Nucleus accumbens (tissue), 56 donors: ENCODE measurements at regions not wholly inside any gene's neighbourhood (a gene's known extent, or its start where the extent isn't known, plus 50 kb on each side); places are given as distances from the start of the nearest gene placed in this dataset.
"Not testable (repeated sequence)": the region's sequence is repeated elsewhere in the genome, so short reads cannot be mapped to it uniquely, and the experiment has no call there.

Experiments used
- DNase-seq, 56 donors: peaks; one replicate each; lab custom pipeline; 2025; lab: John Stamatoyannopoulos, UW

GRCh38 chr13:50403311-50403710, 388.1 kb downstream of the KCNRG start:
- no peak for DNase-seq

DNA sequence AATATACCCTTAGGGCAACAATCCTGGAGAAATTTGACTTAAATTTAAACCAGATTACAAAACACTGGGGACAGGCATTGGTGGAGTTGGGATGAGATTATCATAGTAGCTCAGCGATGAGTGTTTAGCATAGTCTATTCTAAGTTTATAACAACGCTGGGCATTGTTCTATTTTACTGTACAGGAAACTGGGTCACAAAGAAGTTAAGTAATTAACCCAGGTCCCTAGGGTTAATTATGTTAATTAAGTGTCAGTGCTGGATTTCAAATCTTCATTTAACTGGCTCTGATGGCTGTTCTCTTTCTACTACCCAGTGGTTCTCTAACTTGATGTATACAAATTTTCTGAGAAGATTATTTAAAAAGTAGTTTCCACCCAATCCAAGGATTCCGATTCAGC, 388.9 kb downstream of the KCNRG start:
- no peak for DNase-seq

GRCh38 chr13:50404769-50405168, 389.5 kb downstream of the KCNRG start:
- no peak for DNase-seq

DNA sequence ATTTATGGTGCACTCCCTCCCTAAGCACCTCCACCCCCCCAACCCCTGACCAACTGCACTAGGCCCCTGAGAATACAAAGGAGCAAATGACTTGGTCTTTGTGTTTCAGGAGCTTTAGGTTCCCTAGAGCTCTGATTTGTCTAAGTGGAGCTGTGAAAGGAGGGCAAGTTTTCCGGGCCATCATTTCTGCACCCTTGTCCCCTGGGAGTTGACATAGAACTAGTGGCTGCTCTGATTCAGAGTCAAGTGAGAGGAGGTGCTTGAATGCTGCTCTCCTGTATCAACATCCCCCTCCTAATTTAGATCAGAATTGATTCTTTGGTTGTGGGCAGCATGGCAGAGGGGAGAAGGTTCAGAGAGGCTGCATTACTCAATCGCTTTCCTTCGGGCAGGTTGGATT, 391.6 kb downstream of the KCNRG start:
- DNase-seq = no peak

DNA sequence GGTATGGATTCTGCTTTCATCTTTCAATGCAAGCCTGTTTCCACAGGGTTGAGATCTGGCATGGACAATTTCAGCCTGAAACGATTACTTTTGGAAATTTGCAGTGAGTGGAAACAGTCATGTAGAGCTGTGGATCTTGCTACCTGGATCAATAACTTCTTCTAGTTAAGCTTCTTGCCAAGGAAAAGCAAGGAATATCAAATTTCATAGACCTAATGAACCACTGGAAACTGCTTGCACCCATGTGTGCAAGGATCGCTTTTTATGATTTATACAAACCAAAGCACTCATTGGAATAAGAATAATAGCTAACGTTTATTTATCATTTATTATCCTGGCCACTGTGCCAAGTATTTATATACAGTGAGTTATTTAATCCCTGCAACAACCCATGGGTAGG, 392.8 kb downstream of the KCNRG start:
- no peak for DNase-seq

DNA sequence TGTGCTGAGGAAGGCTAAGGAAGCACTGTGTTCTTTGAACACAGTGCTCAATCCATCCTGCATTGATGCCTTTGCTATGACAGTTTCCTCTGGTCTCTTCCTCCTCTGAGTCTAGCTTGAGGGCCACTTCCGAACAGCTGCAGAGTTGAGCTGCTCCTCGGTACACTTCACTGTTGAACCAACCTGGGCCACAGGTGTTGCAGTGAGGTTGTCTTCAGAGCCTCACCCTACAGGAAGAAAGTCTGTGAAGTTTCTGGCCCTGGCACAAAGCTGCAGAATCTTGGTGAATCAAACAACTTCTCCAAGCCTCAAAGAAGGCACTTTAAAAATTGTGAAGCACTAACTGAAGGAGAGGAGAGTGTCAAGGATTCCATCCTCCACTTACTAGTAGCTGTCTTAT, 394.0 kb downstream of the KCNRG start:
- no peak for DNase-seq

DNA sequence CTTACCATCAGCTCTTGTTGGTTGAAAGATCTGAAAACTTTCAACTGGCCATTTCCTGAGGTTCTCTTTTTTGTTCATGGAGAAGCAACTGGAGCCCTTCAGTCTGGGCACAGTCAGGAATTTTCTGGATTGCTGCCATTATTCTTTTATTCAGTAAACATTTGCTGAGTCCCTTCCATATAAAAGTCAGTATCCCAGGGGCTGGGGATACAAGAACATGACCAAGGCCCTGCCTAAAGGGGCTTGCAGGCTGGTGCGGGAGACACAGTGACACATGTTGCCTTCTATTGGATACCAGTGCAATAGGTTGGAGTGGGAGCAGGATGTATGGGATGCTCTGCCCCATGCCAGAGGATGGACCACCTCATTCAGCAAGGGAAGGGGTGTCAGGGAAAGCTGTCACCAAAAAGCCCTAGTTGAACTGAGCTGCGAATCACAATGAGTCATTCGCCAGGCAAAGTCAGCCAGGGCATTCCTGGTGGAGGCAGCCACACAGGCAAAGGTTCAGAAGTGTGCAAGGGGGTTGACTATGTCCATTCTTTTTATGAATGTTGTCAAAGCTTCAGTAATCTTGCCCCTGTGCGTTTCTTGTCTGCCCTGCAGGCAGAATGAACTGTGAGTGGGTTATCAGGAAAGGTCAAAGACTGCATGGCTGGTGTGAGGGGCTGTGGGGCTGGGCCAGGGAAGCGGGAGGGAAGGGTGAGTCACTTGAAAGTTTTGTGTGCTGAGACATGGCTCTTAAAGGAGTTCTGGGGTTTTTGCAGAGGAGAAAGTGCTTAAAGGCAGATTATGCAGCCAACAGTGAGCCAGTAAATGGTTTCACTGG, 395.9 kb downstream of the KCNRG start:
- DNase-seq = peak in 1 of 56 donors; percentile 10

DNA sequence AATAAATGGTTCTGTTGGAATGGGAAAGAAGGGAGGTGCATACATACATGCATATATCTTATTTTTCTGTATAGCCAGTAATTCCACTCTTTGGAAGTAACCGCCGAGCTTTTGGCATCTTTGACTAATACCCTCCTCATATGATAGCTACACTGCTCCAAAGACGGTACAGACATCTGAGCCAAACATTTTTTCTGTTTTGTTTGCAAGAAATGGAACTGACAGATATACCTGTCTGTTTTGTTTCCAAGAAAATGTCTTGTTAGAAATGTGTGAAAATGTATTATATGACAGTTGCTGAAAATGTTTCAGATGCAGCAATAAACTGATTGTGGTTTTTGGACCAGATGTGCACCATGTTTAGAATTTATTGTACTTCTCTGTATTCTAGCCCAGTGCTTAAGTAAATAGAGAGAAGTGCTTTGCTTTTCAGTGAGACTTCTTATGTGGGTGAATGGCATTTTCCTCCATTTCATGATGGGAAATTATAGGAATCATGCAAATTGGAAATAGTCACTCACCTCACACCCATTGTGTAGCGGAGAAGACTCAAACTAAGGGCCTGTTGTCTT, 396.9 kb downstream of the KCNRG start:
- no peak for DNase-seq

DNA sequence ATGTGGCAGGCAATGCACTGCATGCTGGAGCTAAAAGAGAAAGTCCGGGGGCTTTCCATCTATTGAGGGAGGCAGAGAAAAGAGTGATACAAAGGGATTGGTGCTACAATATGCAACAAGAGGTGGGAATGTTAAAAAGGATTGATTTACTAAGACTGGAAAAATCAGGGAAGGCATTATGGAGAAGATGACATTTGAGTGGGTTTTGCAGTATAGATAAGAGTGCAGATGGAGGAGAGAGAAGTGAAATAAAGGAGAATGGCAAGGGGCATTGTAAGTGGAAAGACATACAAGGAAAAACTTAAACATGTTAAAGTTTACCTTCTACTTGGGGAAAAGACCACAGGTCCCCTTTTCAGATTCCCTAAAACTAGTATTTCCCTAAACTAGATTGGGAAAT, 399.4 kb downstream of the KCNRG start:
- DNase-seq = no peak

- DNase-seq = no peak
Measured at GRCh38 chr13:50415428-50415827, 400.2 kb downstream of the KCNRG start.

GRCh38 chr13:50417597-50417996, 402.4 kb downstream of the KCNRG start:
- DNase-seq = no peak

DNA sequence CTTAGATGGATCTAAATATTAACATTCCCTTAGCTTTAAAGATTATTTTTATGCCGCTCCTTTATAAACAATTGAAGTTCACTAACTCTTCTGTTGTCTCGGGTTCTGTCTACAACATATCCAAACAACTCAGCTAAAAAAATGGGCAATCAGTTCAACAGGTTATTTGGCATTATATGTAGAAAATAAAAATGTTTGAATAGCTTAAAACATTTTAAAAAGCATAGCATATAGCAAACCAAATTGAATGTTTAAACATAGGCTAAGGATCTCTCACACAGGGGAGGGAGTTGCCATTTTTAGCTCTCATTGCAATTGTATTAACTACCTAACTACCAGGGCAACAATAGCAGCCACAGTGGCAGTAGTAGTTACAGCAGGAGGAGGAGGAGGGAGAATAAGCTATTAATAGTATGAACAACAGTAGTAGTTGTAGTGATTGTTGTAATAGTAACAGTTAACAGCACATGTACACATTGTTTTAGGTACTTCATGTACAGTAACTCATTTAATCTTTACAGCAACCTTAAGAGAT, 404.2 kb downstream of the KCNRG start:
- no peak for DNase-seq

- peak in 8 of 56 donors; percentile 4 to 10 (median 8) for DNase-seq
Measured at GRCh38 chr13:50419896-50420295, 404.7 kb downstream of the KCNRG start.

GRCh38 chr13:50420718-50421472, 405.7 kb downstream of the KCNRG start:
- DNase-seq = no peak

DNA sequence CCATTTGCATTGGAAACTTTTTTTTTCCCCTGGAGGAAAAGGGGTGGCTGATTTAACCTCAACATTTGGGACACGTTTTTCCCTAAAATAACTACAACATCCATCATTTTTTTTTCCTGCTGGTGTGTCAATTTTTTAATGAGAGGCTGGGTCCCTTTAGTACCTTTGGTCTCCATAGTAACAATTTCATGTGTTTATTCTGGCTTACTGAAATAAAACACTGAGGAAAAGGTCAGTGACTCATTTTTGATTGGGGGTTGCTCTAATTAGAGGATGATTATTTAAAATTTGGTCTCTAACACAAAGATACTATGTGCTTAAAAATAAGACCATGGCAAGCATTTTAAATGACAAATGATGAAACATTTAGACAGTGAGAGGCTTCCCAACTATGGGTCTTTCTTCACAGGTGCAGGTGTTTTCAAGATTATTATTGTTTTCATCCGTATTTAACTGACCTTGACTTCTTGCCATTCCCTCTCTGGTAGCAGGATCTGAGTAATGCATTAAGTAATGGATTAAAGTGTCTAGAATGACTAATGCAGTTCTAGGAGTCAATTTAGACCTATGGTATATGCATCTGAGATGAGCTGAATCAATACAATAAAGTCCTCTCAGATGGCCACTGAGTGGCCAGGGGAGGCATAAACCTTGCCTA, 406.4 kb downstream of the KCNRG start:
- no peak for DNase-seq

GRCh38 chr13:50422181-50423148, 407.2 kb downstream of the KCNRG start:
- DNase-seq = no peak

DNA sequence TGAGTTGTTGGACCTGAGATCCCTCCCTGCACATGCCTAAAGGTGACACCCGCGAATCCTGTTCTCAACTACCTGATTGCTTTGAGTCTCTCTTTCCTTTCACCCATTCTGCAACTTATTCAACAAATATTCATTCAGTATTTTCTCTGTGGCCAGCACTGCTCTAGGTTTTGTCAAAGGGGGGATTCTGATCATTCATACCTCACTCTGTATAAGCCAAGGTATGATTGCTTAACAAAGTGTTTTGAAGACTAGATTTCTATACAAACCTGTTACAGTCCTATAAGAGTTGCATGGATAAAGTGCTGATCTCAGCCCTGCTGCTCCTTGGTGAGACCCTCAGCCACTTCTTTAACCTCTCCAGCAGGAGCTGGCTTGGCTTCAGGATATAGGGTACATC, 409.7 kb downstream of the KCNRG start:
- DNase-seq = no peak

- DNase-seq = no peak
Measured at GRCh38 chr13:50425772-50426171, 410.5 kb downstream of the KCNRG start.

GRCh38 chr13:50426927-50427326, 411.7 kb downstream of the KCNRG start:
- no peak for DNase-seq

GRCh38 chr13:50427511-50427910, 412.3 kb downstream of the KCNRG start:
- not testable (repeated sequence) for DNase-seq
